A549 (cell line): ENCODE measurements at regions not wholly inside any gene's neighbourhood (a gene's known extent, or its start where the extent isn't known, plus 50 kb on each side); places are given as distances from the start of the nearest gene placed in this dataset.

Source experiments
- CBX8 ChIP-seq: fragments of 200-600 bp; sonication (generic); IDR thresholded peaks from 2 replicates; pipeline ENCODE4 v1.6.1; 2016
- CTCF ChIP-seq: fragments of >200 bp; sonication (Bioruptor Twin); formaldehyde crosslinking; IDR thresholded peaks from 3 replicates; pipeline ENCODE4 v1.5.1; 2016
- EP300 ChIP-seq, 2 experiments: fragments of >200 bp; sonication (Bioruptor Twin); formaldehyde crosslinking; IDR thresholded peaks; 2 replicates in 1 of 2; 3 replicates in 1 of 2; pipeline ENCODE4 v1.6.1; 2016 to 2017
- JUN ChIP-seq, 2 experiments: fragments of >200 bp; sonication (Bioruptor Twin); formaldehyde crosslinking; IDR thresholded peaks; 2 replicates in 1 of 2; 3 replicates in 1 of 2; pipeline ENCODE4 v1.6.1; 2016 to 2017
- JUNB ChIP-seq: fragments of >200 bp; sonication (Bioruptor Twin); formaldehyde crosslinking; IDR thresholded peaks from 2 replicates; pipeline ENCODE4 v1.6.1; 2016
- RNF2 ChIP-seq: fragments of 200-600 bp; sonication (generic); IDR thresholded peaks from 2 replicates; pipeline ENCODE4 v1.6.1; 2016; ENCODE audit warnings: low read depth, mild to moderate bottlenecking, antibody characterized with exemption, moderate library complexity, borderline replicate concordance
- ZSCAN20 ChIP-seq: fragments of 250-450 bp; sonication (Bioruptor Pico); IDR thresholded peaks from 2 replicates; pipeline ENCODE4 v1.8.0; 2022; ENCODE audit warnings: mild to moderate bottlenecking, moderate library complexity
- TF ChIP-seq, protein P1 (sequence below): fragments of 200-600 bp; sonication (generic); IDR thresholded peaks from 2 replicates; pipeline ENCODE4 v1.6.1; 2016; ENCODE audit warnings: antibody characterized with exemption, mild to moderate bottlenecking, moderate library complexity

GRCh38 chr5:104130320-104130719 lies 567.7 kb upstream of the NUDT12 start:
- TF ChIP-seq CTCF: no peak
- TF ChIP-seq RNF2: no peak
- no peak for TF ChIP-seq CBX8
- TF ChIP-seq, protein P1, sequence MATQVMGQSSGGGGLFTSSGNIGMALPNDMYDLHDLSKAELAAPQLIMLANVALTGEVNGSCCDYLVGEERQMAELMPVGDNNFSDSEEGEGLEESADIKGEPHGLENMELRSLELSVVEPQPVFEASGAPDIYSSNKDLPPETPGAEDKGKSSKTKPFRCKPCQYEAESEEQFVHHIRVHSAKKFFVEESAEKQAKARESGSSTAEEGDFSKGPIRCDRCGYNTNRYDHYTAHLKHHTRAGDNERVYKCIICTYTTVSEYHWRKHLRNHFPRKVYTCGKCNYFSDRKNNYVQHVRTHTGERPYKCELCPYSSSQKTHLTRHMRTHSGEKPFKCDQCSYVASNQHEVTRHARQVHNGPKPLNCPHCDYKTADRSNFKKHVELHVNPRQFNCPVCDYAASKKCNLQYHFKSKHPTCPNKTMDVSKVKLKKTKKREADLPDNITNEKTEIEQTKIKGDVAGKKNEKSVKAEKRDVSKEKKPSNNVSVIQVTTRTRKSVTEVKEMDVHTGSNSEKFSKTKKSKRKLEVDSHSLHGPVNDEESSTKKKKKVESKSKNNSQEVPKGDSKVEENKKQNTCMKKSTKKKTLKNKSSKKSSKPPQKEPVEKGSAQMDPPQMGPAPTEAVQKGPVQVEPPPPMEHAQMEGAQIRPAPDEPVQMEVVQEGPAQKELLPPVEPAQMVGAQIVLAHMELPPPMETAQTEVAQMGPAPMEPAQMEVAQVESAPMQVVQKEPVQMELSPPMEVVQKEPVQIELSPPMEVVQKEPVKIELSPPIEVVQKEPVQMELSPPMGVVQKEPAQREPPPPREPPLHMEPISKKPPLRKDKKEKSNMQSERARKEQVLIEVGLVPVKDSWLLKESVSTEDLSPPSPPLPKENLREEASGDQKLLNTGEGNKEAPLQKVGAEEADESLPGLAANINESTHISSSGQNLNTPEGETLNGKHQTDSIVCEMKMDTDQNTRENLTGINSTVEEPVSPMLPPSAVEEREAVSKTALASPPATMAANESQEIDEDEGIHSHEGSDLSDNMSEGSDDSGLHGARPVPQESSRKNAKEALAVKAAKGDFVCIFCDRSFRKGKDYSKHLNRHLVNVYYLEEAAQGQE: no peak
- no peak for TF ChIP-seq EP300 (IDR thresholded peaks at IDR 0.05)
- TF ChIP-seq JUNB: no peak
- TF ChIP-seq JUN (IDR thresholded peaks at IDR 0.05): no peak
- no peak for TF ChIP-seq ZSCAN20 (CRISPR knock-in tag)
